HK-2 (cell line): ENCODE measurements at regions not wholly inside any gene's neighbourhood (a gene's known extent, or its start where the extent isn't known, plus 50 kb on each side); places are given as distances from the start of the nearest gene placed in this dataset.
"Not testable (repeated sequence)": the region's sequence is repeated elsewhere in the genome, so short reads cannot be mapped to it uniquely, and the experiment has no call there.

Experiments used
- DNase-seq: peaks from one replicate; pipeline ENCODE4 v3.0.0-alpha.2; 2018; ENCODE audit not compliant: unreplicated experiment

DNA sequence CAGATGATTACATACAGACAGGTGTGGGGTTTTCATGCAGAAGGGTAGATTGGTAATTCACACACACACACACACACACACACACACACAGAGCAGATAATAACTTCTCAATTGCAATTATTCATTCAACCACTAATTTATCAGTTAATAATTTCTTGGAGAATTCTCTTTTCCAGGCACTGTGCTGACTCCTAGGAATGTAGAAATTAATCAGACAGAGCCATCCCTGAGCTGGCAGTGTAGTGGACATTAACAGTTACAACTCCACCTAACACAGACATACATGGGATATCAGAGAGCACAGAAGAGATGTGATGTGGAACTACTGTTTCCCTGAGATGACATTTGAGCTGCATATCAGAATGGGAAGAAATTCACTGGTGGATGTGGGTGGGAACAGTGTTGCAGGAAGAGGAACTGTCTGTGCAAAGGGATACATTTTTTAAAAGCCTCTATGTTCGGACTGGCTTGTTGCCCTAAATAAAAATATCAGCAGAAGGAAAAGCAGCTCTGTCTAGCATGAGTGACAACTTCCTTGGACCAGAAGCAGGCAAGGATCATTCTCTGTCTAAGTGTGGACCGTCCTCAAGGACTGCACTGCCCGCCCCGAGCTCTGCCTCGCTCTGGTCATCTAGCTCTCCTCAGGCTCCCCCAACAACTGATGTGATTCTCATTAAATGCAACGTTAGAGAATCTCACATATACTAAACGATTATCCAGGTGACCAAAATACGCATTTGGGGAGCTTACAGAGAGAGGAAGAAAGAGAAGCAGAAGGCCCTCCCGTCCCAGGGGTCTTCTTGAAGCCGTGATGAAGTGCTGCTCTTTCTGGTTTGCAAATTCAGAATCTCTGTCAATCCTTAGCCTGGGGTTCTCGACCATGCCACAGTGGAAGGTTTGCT lies 173.4 kb upstream of the TRIB2 start:
- DNase-seq = no peak

DNA sequence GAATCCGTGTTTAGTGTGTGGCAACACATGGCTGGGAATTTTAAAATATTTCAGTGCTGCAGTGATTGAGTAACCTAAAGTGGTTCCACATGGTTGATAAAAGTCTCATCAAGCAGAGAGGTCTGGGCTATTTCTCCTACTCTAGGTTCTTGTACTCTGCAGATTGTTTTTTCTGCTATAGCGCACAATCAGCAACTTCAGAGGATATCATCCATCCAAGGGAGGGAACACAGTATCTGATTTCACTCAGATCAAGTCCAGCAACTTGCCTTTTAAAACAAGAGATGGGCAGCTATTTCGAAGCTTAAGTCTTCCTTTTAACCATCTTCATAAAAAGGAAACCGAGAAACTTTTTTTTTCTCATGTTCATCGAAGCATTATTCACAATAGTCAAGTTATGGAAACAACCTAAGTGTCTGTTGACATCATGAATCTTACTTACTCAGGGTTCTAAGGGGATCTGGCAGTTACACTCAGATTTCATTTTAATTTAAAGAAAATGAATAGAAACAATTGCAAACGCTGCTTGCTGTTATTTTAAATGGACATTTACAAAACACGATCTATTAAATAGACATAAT lies 172.7 kb upstream of the TRIB2 start:
- DNase-seq = no peak

DNA sequence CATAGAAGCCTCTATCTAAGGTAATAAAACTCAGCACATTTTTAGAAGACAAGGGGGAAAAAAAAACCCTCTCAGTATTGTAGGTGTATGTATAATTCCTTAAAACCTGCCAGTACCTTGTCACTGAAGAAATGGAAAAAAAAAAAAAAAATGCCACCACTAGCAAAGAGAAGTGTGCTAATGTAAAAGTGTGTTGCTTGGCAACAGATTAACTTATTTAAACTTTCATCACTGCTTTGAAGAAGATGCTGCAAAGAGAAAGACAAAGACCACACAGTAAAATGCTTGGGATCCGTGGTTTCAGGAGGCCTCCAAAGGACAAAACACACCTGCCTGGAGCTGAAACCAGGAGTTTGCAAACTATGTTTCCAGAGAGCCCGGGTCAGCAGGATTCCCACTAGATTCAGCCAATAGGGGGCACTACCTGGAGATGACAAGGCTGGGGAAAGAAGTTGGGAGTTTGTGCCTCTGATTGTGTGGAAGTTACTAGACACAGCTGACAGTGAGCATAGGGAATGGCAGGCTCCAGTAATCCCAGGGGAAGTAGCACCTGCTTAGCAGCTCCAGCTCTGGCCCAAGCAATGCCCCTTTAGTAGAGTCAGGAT lies 169.1 kb upstream of the TRIB2 start:
- no peak for DNase-seq

DNA sequence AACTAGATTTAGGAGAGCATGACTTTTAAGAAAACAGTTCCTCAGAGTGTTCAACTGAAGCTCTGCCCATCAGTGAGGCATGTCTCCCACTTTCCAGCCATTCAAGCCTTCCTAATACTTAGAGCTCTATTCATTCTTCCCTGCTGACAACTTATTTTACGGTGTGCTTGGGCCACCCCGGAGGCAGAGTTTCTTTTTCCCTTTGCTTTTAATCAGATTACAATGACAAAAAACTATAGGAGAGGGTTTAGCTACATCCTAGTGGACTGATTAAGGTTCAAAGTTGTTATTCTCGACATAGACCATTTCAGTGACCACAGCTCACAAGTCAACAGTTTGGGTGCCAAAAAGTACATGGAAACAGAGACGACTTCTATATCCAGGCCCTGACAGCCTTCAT lies 167.8 kb upstream of the TRIB2 start:
- no peak for DNase-seq

DNA sequence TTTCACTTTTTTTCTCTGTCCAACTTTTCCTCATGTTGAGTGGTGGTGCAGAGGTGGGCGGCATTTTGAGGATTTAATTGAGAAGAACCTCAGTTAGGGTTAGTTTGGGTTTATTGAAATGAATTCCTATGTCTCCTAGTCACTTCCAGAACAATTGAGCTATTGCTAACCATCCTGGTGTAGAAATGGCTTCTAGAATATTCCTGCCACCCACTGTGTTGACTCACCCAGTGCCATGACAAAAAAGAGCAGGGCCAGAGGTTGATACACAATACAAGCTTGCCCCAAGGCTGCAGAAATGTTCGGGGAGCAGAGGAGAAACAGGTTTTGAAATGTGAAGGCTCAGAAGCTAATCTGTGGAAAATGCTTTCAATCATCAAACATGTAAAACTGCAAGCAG lies 167.1 kb upstream of the TRIB2 start:
- DNase-seq = no peak

DNA sequence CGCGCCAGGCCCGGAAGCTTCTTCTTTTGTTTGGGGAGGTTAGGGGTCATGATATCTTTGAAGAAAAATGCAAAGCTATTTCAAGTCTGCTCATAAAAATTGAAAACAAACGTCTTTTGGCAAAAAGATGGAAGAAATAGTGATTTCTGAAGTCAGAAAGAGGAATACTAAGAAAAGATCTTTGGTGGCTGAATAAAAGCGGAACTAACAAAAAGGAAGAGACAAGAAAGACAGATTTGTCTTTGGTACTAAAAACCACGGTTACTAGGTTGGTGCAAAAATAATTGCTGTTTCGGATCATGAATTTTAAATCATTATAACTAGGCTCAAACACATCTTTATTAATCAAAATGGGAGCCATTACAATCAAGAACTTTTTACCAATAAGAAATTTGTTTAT lies 164.6 kb upstream of the TRIB2 start:
- no peak for DNase-seq

DNA sequence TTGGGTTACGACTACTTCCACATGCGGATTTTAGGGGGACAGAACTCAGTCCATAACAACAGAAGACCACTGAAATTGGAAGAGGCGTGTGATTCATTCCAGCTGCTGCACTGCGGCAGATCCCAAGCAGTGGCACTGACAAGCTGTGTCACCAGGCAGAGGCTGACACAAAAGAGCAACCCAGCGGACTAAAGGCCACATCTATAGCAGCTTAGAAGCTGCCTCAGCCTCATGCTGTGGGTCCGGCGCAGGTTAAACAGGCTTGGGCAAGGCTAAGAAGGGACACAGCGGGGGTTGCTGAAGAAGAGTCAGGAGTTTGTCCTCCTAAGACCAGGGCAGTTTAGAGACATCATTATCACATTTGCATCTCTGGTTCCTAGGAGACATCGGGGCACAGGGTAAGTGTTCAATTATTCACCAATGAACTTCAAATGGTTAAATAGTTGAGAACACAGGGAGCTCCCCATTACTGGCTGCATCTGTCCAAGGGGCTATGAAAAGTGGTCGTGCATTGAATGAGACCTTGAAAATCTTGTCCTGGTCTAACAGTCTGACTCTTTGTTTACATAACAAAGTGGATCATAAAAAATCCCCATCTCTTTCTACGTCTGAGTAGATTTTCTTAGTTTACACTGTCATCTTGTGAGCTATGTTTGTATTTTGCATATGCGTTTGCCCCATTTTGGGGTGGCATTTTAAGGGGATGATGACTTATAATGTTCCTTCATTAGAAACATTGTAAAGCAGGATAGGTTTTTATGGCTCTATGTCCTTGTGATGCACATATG lies 162.3 kb upstream of the TRIB2 start:
- DNase-seq = no peak

DNA sequence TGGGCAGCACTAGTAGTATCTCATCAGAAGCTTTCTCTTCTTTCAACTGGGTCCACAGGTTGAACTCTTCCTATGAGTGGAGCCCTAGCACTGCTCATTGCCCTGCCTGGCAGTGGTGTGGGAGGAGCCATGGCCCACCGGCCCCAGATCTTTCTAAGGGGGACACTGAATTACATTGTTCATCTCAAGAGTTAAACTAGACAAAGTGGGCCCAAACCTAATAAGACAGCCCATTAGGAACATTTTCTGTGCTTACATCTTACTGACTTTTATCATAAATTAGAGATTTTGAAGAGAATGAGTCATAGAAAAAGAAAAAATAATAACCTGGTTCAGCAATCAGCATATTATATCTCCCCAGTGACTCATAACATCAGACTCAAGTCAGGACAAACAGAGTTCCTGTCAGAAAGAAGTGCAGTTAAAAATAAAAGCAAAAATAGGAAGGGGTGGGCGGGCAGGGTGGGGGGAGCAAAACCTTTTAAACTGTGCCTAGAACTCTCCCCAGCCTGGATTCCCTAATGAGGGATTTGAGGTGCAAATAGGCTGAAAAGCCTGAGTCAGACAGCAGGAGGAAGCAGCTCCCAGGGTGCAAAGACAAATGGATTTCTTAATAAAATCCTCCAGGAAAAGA lies 161.6 kb upstream of the TRIB2 start:
- no peak for DNase-seq

DNA sequence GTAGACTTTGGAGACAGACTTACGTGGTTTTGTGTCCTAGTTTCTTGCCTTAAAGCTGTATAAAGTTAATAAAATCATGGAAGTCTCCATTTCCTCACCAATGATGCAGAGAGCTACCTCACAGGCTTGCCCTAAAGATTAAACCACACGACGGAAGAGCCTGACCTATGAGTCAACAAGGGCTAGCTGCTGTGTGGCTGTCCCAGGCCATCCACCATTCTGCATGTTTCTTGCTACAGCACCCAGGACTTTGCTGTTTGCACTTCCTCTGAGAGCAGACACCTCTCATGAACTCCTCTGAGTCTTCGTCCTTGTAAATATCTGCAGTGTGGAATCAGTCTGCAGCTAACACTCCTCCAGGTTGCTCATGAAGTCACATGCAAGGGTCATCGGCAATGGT lies 160.0 kb upstream of the TRIB2 start:
- no peak for DNase-seq

DNA sequence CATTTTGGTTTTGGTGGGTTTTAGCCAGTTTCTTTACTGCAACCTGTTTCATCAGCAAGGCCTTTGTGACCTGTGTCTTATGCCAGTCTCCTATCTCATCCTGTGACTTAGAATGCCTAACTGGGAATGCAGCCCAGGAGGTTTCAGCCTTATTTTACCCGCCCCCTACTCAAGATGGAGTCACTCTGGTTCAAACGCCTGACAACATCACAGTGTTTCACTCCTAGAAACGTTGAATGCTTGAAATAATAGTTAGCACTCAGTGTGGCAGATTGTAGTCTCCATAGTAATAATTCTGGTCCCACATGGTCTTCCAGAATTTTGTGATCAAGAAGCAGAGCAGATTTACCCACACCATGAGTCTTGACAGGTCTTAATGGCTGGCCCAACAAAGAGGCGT lies 159.0 kb upstream of the TRIB2 start:
- no peak for DNase-seq

DNA sequence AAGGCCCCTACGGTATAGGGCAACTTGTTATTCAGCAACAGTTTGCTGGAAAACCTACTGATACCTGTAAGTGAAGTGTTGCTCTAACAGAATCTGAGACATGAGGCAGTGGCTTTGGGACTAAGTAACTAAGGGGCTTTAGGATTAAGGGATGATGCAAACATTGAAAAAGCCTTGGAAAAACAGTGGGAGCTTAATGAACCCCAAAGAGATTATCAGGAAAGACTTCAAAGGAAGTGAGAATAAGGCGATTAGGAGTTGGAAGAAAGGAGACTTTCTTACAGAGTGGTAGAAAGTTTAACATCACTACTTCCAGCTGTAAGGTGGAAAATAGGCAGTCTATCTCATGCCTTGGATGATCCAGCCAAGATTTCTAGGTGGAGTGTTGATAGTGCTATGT lies 158.2 kb upstream of the TRIB2 start:
- no peak for DNase-seq

DNA sequence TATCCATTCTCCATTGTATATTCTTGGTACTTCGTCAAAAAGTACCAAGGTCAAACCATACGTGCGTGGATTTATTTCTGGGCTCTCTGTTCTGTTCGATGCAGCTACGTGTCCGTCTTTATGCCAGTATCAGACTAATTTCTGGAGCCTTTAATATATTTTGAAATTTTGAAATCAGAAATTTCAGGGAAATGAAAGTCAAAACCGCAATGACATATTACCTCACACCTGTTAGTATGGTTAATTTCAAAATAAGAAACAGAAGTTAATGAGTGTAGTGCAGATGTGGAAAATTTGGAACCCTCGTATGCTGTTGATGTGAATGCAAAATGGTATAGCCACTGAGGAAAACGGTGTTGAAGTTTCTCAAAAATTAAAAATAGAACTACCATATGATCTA lies 156.1 kb upstream of the TRIB2 start:
- no peak for DNase-seq

DNA sequence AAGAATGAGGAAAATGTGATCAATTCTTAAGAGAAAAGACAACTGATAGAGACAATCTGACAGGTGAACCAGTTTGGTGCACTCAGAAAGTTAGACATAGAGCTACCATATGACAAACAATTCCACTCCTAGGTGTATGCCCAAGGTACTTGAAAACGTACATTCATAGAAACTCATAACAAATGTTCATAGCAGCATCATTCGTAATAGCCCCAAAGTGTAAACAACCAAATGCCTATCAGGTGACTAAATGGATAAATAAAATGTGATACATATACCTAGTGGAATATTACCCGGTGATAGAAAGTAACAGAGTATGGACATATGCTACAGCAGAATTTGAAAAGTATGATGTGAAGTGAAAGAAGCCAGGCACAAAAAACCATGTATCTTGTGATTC lies 149.3 kb upstream of the TRIB2 start:
- DNase-seq = no peak

DNA sequence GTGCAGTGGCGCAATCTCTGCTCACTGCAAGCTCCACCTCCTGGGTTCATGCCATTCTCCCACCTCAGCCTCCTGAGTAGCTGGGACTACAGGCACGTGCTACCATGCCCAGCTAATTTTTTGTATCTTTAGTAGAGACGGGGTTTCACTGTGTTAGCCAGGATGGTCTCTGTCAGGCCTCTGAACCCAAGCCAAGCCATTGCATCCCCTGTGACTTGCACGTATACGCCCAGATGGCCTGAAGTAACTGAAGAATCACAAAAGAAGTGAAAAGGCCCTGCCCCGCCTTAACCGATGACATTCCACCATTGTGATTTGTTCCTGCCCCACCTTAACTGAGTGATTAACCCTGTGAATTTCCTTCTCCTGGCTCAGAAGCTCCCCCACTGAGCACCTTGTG lies 147.2 kb upstream of the TRIB2 start:
- DNase-seq = not testable (repeated sequence)

DNA sequence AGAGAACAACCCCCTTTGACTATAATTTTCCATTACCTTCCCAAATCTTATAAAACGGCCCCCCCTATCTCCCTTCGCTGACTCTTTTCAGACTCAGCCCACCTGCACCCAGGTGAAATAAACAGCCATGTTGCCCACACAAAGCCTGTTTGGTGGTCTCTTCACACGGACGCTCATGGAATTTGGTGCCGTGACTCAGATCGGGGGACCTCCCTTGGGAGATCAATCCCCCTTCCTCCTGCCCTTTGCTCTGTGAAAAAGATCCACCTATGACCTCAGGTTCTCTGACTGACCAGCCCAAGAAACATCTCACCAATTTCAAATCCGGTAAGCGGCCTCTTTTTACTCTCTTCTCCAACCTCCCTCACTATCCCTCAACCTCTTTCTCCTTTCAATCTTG lies 146.8 kb upstream of the TRIB2 start:
- not testable (repeated sequence) for DNase-seq

DNA sequence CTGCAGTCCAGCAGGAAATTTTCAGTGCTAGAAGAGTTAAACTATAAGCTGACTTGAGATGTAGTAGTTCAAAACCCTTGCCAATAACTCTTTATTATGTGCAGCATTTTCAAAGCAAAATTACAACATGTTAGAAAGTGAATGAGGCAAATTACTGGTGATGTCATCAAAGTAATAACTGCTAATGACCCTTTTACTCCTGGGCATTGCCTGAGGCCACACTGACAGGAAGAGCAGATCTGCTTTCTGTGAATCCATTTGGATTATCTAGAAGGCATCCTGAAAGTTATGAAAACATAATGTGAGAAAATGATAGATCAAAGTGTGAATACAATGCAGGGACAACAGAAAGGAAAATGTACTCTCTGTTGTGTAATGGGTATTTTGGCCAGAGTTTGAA lies 139.6 kb upstream of the TRIB2 start:
- DNase-seq = no peak

DNA sequence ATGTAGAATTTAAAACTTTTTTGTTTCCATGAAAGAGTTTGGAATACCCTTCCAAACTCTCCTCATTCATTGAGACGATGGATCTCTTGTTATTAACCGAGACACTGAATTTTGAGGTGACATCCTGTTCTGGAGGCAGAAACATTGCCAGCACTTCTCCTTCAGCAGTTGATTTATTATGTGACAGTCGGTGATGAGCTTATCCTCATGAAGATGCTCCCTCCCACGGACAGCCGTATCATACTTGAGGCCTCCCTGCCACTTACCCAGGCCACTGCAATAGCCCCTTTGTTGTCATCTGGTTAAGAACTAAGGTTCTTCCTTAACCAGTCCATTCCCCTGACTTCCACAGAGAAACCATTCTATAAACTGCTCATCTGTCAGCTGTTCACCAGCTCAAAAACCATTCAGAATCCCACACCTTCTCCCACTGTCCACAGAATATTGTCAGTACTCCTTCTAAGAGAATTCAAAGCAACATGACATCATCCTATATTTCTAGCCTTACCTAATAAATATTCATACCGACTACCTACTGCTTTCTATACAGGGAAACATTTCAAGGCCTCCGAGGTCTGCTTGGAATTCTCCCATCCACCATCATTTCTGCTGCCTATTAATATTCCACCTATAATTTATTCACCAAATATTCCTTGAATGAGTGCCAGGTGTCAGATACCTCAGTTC lies 139.0 kb upstream of the TRIB2 start:
- DNase-seq = no peak

DNA sequence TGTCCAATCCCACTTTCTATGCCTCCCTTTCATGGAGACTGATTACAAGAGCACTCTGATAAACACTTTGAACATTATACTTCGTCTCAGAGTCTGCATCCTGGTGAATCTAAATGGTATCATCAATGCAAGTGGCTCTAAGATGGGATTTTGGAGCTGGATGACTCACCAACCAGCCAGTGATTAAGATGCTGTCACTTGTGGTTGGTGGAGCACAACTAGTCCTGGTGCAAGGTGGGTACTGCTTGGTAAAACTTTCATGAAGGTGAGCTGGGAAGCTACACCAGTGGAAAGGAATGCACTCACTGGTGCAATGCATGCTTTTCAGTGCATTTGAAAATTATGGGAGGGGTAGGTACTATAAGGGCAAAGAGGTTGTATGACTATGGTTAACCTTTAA lies 137.7 kb upstream of the TRIB2 start:
- DNase-seq = no peak

DNA sequence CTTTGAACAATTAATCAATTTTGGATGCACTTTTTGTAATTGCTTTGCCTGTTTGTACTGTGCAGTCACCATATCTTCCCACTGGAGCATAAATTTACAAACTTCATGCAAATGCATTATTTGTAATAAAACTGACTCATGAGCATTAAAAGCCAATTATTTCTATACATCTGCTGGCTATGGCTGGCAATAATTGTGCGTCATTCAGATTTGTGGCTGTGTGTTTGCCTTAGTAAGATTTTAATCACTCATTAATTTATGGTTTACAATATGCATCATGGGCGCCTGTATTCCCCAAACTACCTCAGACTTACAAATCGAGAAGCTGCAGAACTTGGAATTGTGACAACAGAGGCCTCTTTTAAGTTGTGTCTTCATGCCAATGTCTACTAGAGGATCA lies 132.4 kb upstream of the TRIB2 start:
- DNase-seq = no peak

DNA sequence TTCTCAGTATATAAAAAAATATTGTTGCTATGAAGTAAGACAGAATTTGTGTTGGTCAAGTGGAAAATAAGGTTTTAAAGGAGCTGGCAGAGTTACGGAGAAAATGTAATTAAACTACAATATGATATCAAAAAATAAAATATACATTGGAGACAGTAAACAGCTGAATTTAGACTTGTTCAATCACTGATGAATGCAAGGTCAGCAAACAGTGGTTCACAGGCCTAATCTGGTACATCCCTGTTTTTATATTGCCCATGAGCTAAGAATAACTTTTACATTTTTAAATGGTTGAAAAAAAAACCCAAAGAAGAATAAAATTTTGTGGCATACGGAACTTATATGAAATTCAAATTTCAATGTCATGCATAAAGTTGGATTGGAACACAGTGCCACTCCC lies 131.0 kb upstream of the TRIB2 start:
- no peak for DNase-seq

DNA sequence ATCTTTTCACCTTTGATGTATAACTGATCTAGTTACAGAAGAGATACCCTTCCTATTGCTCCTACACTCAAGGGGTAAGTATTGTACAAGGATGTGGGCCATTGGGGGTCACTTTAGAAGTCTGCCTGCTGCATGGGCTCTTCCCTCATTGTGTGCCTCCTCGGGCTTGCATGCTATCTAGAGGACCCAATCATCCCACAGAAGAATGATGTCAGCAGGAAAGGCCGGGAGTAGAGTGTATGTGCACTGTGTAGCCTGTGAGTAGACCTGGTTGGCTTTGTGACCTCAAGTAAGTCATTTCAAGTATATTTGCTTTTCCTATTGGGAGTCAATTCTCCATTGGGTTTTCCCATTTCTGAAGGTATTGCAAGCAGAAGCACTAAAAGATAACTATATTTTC lies 129.5 kb upstream of the TRIB2 start:
- DNase-seq = no peak
